ENCODE measurements at regions not wholly inside any gene's neighbourhood (a gene's known extent, or its start where the extent isn't known, plus 50 kb on each side); places are given as distances from the start of the nearest gene placed in this dataset.
"Not testable (repeated sequence)": the region's sequence is repeated elsewhere in the genome, so short reads cannot be mapped to it uniquely, and the experiment has no call there.

GRCh38 chr6:92147246-92147645 lies 1272.1 kb downstream of the EPHA7 start:
- no peak for DNase-seq (ENCODE audit: low spot score)

- DNase-seq (ENCODE audit: low spot score): no peak
These were observed 1279.8 kb downstream of the EPHA7 start for GRCh38 chr6:92139601-92140000.

GRCh38 chr6:92132957-92133356 lies 1286.4 kb downstream of the EPHA7 start:
- DNase-seq (ENCODE audit: low spot score): no peak

DNA sequence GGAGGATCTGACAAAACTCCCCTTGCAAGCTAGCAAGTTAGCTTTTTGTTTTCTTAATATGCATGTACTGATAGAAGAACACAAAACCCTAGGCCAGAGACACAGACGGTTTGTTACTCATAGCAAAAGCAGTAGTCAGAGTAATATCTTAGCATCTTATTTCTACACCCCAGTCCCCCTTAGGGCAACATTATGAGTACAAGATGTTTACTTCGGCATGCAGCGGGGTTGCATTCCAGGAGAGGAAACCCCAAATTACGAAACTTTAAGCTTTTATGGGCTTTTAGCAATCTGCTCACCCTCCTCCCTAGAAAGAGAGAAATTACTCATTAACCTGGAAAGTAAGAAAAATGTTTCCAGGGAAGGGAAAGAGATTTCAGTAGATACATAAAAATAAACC lies 1286.9 kb downstream of the EPHA7 start:
- DNase-seq (ENCODE audit: low spot score): no peak

DNA sequence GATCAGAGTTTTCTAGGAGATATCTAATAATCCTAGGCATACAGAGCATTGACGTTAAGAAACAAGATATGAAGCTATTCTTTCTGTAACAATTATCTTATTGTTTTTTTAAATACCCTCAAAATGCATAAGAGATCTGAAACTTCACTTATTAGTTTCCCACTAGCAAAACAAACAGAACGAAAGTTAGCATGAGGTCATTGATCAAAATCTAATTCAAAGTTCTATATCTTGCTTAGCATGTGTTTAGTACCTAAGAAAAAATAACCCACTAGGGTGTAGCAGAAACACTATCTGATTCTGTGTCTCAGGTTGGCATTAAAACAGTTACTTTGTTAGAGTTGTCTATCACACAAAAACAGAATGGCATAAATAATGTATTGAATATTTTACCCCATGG lies 1288.4 kb downstream of the EPHA7 start:
- DNase-seq (ENCODE audit: low spot score): no peak

- DNase-seq (ENCODE audit: low spot score): no peak
These were observed 1292.4 kb downstream of the EPHA7 start for GRCh38 chr6:92126983-92127382.

DNA sequence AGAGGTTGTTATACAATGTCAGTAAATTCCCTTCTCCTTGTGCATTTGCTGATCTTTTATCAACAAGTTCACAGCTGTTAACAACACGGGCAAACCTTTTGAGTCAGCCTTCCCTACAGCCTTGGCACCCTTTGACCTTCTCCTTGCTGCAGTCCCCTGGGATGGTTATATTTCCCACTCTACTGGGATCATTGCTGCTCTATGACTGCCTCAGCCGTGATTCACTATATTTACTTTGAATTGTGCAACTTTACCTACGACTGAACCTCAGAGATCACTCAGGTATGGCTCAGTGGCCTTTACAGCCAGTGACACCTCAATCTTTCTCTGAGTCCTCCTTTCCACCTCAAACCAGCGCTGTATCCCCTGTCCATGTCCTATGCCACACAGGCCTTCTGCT lies 1293.3 kb downstream of the EPHA7 start:
- no peak for DNase-seq (ENCODE audit: low spot score)

DNA sequence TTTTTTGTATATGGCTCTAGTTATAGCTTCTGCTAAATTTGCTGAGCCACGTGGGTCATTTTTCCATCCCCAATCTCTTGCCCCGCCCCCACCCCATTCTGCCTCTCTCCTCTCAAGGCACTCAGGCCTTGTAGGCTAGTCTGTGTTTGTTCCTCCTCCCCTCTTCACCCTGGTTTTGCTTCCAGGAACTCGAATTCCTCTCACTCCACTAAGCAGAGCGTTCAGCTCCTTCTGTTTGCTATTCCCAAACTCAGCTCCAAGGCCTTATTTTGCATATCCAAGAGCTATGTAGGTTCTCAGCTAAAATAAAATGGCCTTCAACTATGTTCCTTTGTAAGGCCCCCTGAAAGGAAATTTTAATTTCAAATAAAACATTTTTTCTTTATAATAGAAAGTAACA lies 1293.7 kb downstream of the EPHA7 start:
- DNase-seq (ENCODE audit: low spot score): no peak

DNA sequence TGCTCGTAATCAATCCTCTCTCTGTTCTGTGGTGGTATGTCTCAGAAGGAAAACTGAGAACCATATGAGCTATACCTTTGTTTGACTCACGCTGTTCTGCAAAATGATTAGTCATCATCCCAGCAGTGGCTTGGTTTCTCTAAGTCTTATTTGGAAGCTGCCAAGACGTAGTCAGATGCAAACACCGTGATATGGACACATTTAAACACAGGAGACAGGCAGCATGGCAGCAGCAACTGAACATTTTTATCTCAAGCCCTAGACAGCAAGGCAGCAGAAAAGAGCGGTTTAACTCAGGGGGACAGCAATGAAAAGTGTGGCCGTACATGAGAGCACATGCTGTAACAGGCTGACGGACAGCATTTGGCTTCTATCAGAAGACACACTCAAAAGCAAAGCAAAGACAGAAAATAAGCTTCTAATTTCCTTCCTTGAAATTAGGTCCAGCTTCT lies 1295.1 kb downstream of the EPHA7 start:
- DNase-seq (ENCODE audit: low spot score): no peak

GRCh38 chr6:92122746-92123145 lies 1296.6 kb downstream of the EPHA7 start:
- DNase-seq (ENCODE audit: low spot score): no peak

- no peak for DNase-seq (ENCODE audit: low spot score)
These were observed 1298.1 kb downstream of the EPHA7 start for GRCh38 chr6:92121228-92121627.

DNA sequence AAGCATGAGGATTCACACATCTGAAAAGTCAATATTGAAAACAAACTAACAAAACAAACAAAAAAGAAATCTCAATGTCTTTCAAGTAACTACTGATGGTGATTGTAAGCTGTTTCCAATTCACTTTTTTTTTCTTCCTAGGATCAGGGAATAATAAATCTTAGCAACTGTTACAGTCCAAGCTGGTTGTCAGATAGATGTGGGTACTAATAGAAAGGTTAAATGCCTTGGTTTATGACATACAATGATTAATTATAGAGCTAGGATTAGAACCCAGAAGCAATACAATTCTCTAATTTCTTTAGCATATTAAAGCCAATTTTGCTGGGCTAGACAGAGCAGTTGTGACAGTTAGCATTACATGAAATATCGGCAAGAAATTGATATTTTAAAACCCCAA lies 1301.6 kb downstream of the EPHA7 start:
- DNase-seq (ENCODE audit: low spot score): no peak

DNA sequence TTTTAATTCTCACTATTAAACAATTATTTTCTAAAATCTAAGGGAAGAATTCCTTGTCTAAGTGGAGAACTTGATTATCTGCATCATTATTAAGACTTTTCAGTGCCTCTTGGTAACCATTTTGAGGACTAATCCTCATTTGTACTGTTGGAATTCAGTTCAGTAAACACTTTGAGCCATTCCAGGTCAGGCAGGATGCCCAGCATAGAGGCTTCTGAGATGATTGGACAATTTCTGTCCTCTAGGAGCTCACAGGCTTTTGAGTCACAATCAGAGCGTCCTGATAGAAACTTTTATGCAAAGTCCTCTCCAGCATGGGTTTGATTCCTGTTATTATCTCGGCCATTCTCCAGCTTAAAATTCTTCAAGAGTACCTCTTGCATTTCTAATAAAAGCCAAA lies 1304.6 kb downstream of the EPHA7 start:
- no peak for DNase-seq (ENCODE audit: low spot score)

- DNase-seq (ENCODE audit: low spot score): no peak
These were observed 1305.2 kb downstream of the EPHA7 start for GRCh38 chr6:92114091-92114675.

DNA sequence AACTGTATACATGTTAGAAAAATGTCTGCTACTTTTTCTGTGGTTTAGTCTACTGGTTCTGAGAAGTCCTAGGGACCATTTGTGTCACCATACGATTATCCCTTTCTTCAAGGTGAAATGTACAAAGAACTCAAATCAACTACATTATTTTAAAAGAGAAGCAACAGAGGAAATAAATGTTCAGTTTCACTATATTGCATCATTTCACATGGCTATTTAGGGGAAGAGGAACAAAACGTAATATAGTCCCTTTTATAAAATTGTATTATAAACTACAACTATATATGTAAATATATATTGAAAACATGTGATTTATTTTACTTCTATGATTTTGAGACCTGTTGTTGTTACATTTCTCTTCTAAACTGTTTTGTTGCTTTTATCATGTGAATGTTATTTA lies 1308.0 kb downstream of the EPHA7 start:
- no peak for DNase-seq (ENCODE audit: low spot score)

- no peak for DNase-seq (ENCODE audit: low spot score)
These were observed 1309.0 kb downstream of the EPHA7 start for GRCh38 chr6:92110403-92110802.

DNA sequence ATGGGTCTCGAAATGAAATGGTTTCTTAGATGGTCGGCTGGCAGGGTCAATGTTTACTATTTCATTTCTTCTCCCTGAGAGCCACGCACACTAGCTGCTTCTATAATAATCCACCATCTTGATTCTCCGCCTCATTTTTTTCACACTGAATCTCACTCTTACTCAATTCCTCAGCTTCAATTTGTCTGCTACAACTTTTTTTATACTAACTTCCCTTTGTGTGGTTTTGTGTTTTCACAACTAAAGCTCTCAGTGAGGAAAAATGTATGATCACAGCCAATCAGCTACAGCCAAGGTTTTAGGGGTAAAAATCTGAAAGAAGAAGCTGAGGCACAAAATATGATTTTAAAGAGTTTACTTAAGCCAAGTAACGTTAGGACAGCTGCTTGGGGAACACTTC lies 1309.4 kb downstream of the EPHA7 start:
- DNase-seq (ENCODE audit: low spot score): no peak

DNA sequence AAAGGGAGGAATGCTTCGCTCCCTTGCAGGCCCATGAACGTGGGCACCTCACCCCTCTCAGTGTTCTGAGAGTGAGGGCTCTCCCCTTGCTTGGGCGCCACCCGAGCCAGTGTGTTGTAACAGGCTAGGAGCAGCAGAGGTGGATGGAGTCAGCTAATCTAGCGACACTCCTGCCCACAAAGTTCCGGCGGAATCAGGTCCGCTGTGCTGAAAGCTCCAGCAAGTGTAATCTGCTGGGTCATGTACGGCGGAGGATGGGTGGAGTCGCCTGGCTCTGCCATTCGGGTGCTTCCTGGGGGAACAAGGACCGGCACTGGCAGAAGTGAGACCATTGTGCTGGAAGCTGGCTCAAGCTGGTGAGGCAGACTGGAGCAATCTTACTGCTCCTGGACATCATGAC lies 1310.1 kb downstream of the EPHA7 start:
- no peak for DNase-seq (ENCODE audit: low spot score)

GRCh38 chr6:92086750-92087149 lies 1332.6 kb downstream of the EPHA7 start:
- no peak for DNase-seq (ENCODE audit: low spot score)

DNA sequence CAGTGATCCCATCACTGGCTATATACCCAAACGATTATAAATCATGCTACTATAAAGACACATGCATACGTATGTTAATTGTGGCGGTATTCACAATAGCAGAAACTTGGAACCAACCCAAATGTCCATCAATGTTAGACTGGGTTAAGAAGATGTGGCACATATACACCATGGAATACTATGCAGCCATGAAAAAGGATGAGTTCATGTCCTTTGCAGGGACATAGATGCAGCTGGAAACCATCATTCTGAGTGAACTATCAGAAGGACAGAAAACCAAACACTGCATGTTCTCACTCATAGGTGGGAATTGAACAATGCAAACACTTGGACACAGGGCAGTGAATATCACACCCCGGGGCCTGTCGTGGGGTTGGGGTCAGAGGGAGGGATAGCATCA lies 1335.4 kb downstream of the EPHA7 start:
- not testable (repeated sequence) for DNase-seq (ENCODE audit: low spot score)

GRCh38 chr6:92072387-92072786 lies 1347.0 kb downstream of the EPHA7 start:
- DNase-seq (ENCODE audit: low spot score): no peak

GRCh38 chr6:92069781-92070180 lies 1349.6 kb downstream of the EPHA7 start:
- no peak for DNase-seq (ENCODE audit: low spot score)

DNA sequence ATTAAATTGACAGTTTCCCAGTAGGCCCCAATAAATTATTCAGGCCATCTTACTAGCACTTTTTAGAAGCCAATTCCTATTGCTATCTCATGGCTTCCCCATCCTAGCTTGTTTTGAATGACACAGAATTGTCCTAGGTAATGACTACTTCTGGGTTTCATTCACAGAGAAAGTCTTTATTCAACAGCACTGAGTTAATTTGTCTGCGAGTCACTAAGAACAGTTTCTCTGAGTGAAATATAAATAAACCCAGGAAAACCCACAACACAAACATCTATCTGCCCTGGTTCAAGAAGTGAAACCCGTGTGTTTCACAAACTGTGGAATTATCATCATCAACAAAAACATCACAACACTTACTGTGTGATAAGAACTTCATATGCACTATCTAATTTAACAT lies 1366.8 kb downstream of the EPHA7 start:
- no peak for DNase-seq (ENCODE audit: low spot score)

DNA sequence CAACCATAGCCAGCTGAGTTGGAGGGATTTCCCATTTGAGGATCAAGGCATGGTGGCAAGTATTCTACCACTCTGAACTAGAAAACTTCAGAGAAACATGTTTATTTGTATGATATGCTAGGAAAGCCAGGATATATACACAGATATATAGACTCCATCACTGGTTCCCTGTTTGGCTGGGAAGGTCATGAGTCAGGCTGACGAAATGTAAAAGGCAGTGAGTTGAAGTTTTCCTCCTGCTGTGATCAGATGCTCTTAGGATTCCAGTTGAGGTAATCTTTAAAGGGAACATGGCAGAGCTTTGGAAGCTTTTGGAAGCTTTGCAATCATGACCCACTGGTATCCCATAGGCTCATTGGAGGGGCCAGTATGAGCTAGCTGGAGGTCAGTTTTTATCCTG lies 1369.1 kb downstream of the EPHA7 start:
- DNase-seq (ENCODE audit: low spot score): no peak

DNA sequence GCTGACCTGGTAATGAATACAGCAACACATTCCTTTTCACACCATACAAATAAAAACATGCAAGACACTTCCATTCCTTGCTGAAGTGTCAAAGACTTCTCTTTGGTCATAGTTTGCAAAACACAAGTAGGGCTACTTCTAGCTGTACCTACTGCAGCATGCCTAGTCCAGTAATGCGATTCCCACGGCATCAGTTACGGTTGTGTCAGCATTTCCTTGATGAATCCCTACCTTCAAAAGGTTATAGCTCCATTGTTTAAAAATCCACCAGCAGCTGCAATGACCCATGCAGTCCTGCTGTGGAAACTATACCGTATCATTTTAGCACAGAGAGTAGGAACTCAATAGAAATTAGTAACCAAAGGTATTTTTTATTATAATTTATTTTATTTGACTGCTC lies 1371.5 kb downstream of the EPHA7 start:
- DNase-seq (ENCODE audit: low spot score): no peak
